ENCODE measurements at regions not wholly inside any gene's neighbourhood (a gene's known extent, or its start where the extent isn't known, plus 50 kb on each side); places are given as distances from the start of the nearest gene placed in this dataset.

DNA sequence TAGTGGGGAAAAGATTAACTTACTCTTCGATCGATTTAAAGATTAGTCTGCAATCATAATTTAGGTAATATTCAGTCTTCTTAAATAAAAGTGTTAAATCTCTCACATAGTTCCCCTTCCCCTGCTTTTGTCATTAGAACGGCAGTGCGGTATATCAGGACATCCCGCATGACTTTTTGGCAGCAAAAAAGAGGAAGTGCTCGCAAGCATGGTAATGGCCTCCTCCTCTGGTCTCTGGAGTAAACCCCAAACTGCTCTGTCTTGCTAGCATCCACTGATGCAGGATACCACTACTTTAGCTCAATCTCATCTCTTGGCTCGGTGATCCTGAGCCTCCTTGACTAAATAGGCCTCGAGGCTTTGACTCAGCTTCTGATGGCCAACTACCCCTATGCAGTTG lies 78.7 kb upstream of the VAV3 start:
- no peaks in the 10 kb centered on the region for H3K27me3 ChIP-seq (ENCODE audit: insufficient read depth, low read length)
- H3K4me3 ChIP-seq (ENCODE audit: low read length) = no peak overlapping the region
- no peaks in the 10 kb centered on the region for H3K9me3 ChIP-seq (ENCODE audit: low read depth, low read length)
- H3K4me1 ChIP-seq (ENCODE audit: insufficient read depth, low read length) = peaks cover 41% of the 10 kb centered on the region

DNA sequence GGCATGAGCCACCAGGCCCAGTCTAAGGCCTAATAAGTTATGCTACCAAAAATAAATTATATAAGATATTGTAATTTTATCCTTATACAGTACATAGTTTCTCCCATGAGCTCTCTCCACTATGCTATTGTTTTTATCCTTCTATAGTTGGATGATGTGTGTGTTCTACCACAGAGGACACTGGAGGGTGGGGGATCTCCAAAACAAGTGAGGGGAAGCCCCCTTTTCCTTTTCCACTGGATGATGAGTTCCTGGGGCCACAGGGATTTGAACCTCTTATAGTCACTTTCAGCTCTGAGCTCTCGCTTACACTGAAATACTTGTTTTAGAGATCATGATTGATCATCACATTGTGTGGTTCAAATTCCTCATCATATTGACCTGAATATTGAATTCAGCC lies 77.6 kb upstream of the VAV3 start:
- Histone ChIP-seq H3K9me3 (ENCODE audit: low read depth, low read length) (no peaks in the 10 kb centered on the region), H3K27me3 (ENCODE audit: insufficient read depth, low read length) (no peaks in the 10 kb centered on the region), H3K4me3 (ENCODE audit: low read length) (no peak overlapping the region), H3K4me1 (ENCODE audit: insufficient read depth, low read length) (peaks cover 40% of the 10 kb centered on the region)

DNA sequence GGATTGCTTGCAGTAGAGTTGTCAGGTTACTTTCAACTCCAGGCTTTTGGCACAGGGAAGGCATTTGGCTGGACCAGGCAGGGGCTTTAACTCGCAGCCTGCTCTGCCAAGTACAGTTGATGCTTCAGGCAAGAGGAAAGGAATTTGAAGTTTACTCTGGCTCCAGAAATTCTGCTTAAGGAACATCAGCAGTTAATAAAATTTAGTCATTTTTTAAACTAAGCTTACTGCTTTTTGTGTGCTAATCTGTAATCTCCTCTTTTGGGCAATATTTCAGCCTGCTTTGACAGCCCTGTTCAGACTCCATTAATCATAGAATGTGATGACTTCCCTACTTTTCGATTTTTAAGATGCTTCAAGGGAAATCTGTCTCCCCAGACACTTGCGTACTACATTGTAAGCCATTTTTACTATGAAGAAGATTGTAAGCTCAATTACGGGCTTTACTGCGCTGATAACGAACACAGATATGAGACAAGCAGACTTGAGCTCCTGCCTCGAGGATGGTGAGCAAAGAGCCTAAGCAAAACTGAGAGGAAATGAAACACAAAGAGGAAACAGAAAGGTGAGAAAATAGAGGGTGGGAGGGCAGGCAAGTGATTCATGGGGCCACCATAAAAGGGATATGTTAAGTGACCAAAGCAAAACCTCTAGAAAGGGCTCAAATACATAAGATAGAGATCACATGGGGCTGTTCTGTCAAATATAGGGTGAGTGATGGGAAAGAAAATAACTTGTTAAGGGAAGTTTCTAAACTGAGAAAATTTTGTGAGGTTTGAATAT lies 76.6 kb upstream of the VAV3 start:
- no peaks in the 10 kb centered on the region for H3K27me3 ChIP-seq (ENCODE audit: insufficient read depth, low read length)
- H3K9me3 ChIP-seq (ENCODE audit: low read depth, low read length) = no peaks in the 10 kb centered on the region
- no peak overlapping the region for H3K4me3 ChIP-seq (ENCODE audit: low read length)
- peaks cover 40% of the 10 kb centered on the region for H3K4me1 ChIP-seq (ENCODE audit: insufficient read depth, low read length)

GRCh38 chr1:108038653-108039236 lies 73.8 kb upstream of the VAV3 start:
- Histone ChIP-seq H3K9me3 (ENCODE audit: low read depth, low read length) (no peaks in the 10 kb centered on the region), H3K4me3 (ENCODE audit: low read length) (no peak overlapping the region), H3K27me3 (ENCODE audit: insufficient read depth, low read length) (no peaks in the 10 kb centered on the region), H3K4me1 (ENCODE audit: insufficient read depth, low read length) (peaks cover 32% of the 10 kb centered on the region)

DNA sequence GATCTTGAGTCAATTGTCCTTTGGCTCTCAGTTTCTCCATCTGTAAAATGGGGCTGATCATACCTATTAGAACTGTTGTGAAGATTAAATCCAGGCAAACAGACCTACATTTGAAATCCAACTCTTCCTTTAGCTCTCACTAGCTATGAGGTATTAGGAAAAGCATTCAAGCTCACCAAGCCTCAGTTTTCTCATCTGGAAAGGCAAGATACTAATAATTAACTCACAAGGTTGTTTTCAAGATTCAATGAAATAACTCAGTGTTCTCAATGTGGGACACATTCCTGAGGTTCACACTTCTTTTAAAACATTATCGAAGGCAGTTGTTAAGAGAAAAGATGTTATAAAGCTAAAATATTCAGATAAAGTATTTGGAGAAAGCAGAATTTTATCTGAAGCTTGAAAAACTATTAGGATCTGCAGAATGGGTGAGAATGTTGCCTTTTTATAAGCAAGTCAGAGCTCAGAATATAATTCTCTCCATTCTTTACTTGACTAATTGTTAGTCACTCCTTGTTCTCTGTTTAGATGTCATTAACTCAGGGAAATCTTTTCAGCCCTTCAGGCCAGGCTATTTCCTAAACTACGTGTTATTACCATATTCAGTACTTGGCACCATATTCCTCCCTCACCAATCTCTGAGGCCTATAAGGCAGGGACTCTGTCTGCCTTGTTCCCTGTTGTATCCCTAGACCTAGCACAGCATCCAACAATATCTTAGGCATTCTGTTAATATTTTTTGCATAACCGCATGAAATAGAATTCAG lies 72.0 kb upstream of the VAV3 start:
- Histone ChIP-seq H3K4me3 (ENCODE audit: low read length) (no peak overlapping the region), H3K9me3 (ENCODE audit: low read depth, low read length) (no peaks in the 10 kb centered on the region), H3K4me1 (ENCODE audit: insufficient read depth, low read length) (peaks cover 19% of the 10 kb centered on the region), H3K27me3 (ENCODE audit: insufficient read depth, low read length) (no peaks in the 10 kb centered on the region)

DNA sequence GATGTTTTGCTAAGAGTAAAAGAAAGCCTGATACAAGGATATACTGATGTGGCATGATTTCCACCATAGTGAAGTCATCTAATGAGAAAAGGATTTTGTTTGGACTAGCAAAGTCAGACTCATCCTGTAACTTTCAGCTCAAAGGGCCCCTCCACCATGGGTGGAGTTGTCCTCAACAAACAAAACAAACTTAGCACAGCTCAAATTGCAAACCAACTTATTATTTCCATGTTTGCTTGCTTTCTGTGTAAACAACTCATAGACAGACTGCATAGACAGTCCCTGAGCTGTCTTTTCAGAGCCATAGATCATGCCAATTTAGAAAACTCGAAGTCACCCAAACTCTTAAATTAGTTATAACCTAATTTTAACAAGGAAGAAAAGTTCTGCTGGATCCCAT lies 69.4 kb upstream of the VAV3 start:
- H3K9me3 ChIP-seq (ENCODE audit: low read depth, low read length) = no peaks in the 10 kb centered on the region
- peaks cover 9% of the 10 kb centered on the region for H3K4me1 ChIP-seq (ENCODE audit: insufficient read depth, low read length)
- H3K4me3 ChIP-seq (ENCODE audit: low read length) = no peak overlapping the region
- no peaks in the 10 kb centered on the region for H3K27me3 ChIP-seq (ENCODE audit: insufficient read depth, low read length)

GRCh38 chr1:108033550-108033951 lies 68.6 kb upstream of the VAV3 start:
- H3K4me3 ChIP-seq (ENCODE audit: low read length) = no peak overlapping the region
- H3K27me3 ChIP-seq (ENCODE audit: insufficient read depth, low read length) = no peaks in the 10 kb centered on the region
- H3K4me1 ChIP-seq (ENCODE audit: insufficient read depth, low read length) = peaks cover 12% of the 10 kb centered on the region
- H3K9me3 ChIP-seq (ENCODE audit: low read depth, low read length) = no peaks in the 10 kb centered on the region

- Histone ChIP-seq H3K4me1 (ENCODE audit: insufficient read depth, low read length) (peaks cover 5% of the 10 kb centered on the region), H3K27me3 (ENCODE audit: insufficient read depth, low read length) (no peaks in the 10 kb centered on the region), H3K9me3 (ENCODE audit: low read depth, low read length) (no peaks in the 10 kb centered on the region), H3K4me3 (ENCODE audit: low read length) (no peak overlapping the region)
Observed at GRCh38 chr1:108028841-108029388, 63.9 kb upstream of the VAV3 start.

GRCh38 chr1:108027389-108027788 lies 62.4 kb upstream of the VAV3 start:
- Histone ChIP-seq H3K27me3 (ENCODE audit: insufficient read depth, low read length) (no peaks in the 10 kb centered on the region), H3K9me3 (ENCODE audit: low read depth, low read length) (no peaks in the 10 kb centered on the region), H3K4me1 (ENCODE audit: insufficient read depth, low read length) (peaks cover 5% of the 10 kb centered on the region), H3K4me3 (ENCODE audit: low read length) (no peak overlapping the region)

DNA sequence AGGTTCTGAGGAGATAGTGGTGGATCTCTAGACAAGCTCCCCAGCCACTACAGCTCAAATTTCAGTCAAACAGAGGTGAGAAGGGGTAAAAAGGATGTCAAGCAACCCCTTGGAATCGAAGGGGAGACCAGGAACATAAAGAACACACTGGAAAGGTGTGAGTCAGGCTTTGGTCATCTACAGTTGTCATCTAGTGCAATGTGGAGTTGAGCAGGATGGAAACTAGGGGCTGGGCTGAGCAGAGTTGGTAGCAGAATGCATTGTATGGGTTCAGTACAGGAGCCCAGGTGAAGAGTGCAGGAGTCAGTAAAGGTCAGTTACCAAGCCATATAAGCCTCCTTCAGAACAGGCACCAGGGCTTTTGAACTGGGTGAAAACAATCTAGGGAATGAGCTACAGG lies 52.7 kb upstream of the VAV3 start:
- Histone ChIP-seq H3K4me3 (ENCODE audit: low read length) (no peak overlapping the region), H3K27me3 (ENCODE audit: insufficient read depth, low read length) (no peaks in the 10 kb centered on the region), H3K4me1 (ENCODE audit: insufficient read depth, low read length) (no peaks in the 10 kb centered on the region), H3K9me3 (ENCODE audit: low read depth, low read length) (no peaks in the 10 kb centered on the region)

DNA sequence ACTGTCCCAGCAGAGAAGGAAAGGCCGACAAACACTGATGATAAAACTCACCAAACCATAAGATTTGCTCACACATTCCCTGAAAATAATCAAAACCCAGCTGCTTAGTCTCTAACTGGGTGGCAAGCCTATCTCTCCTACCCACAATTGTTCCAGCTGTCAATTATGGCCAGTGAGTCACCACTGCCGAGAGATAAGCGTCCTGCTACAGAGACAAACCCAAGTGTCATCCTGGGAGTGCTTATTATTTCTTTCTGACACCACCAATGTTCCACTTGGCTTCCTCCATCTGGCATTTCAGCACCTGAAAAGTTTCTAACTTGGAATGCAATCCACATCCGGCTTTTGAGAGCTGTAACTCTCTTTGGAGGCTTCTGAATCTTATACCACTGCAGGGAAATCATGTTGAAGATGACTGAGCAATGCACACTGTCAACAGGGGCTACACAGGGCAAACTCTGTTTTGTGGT lies 51.5 kb upstream of the VAV3 start:
- no peak overlapping the region for H3K4me3 ChIP-seq (ENCODE audit: low read length)
- no peaks in the 10 kb centered on the region for H3K4me1 ChIP-seq (ENCODE audit: insufficient read depth, low read length)
- no peaks in the 10 kb centered on the region for H3K27me3 ChIP-seq (ENCODE audit: insufficient read depth, low read length)
- H3K9me3 ChIP-seq (ENCODE audit: low read depth, low read length) = no peaks in the 10 kb centered on the region

Measured in mononuclear cell (primary cell).